HG03280 (cell line): ENCODE measurements at regions not wholly inside any gene's neighbourhood (a gene's known extent, or its start where the extent isn't known, plus 50 kb on each side); places are given as distances from the start of the nearest gene placed in this dataset.

Experiments
- ATAC-seq: cut with Tn5 transposase; IDR thresholded peaks from one replicate; pipeline ENCODE4 v1.9.1; 2021; ENCODE audit warnings: mild to moderate bottlenecking, moderate library complexity; ENCODE audit not compliant: unreplicated experiment

DNA sequence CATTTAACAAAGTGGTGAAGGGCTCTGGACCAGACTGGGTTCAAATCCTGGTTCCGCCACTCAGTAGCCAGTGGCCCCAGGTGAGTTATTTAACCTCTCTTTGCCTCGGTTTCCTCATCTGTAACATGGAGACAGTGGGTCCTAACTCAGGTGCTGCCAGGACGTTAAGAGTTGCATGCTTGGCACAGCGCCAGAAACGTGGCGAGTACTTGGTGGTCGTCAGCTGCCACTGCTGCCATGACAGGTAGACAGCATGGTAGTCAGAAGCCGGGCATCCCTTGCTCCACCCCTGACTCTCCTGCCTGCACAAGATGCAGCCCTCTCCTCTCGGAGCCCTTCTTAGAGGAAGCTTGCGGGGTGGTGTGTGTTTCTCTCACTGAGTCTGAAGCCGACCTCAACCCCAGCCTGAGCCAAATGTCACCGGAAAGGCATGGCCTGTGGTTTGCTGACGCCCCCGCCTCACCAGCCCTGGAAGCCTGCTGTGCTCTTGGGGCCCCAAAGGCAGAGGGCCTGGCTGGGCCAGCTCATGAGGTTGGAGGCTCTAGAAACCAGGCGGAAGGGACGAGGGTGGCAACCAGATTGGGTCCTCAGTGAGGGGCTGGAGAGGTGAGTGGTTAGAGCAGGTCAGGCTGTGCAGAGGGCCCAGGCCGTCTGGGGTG is 160.8 kb upstream of the TLE3 start:
- ATAC-seq, result no peak

DNA sequence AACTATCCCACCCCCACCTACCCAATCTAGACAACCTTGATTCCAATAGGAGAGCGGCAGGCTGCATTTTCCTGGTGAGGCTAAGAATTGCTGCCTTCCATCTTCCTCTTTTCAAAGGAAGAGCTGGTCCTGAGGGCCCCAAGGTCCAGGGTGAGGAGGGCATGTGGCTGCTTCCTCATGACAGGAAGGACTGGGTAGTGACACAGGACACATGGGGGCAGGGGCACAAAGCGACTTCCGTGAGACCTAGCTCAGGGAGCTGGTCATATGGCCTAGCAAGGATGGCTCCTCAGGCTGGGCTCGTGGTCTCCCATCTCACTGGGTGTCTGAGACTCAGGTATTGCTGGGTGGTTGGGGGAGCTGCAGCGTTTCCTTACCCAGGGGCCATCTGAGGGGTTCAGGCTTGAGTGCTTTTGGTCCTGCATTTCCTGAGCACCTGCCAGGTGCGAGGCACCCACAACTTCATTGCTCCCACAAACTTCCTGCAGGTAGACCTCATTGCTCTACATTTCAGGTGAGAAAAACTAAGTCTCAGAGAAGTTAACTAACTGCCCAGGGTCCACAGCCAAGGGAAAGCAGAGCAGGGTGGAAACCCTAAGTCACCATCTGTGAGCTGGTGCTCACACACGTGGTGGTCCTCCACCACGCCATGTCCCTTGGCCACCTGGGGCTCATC is 160.0 kb upstream of the TLE3 start:
- no peak for ATAC-seq

DNA sequence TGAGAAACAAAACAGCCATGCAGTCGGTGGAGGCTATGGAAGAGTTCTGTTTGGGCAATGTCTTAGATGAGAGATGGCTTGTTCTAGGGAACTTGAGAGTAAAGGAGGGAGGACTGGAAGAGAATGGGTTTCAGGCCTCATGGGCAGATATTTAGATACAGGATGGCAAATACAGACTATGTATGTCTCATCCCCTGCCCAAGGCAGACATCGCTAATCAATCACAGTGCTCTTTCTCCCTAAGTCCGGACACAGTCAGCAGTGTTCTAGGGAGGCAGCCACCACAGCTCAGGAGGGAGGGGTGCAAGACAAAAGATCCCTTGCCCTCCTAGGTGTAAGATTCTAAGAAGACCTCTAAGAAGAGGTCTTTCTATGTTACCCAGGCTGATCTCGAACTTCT is 159.3 kb upstream of the TLE3 start:
- no peak for ATAC-seq

DNA sequence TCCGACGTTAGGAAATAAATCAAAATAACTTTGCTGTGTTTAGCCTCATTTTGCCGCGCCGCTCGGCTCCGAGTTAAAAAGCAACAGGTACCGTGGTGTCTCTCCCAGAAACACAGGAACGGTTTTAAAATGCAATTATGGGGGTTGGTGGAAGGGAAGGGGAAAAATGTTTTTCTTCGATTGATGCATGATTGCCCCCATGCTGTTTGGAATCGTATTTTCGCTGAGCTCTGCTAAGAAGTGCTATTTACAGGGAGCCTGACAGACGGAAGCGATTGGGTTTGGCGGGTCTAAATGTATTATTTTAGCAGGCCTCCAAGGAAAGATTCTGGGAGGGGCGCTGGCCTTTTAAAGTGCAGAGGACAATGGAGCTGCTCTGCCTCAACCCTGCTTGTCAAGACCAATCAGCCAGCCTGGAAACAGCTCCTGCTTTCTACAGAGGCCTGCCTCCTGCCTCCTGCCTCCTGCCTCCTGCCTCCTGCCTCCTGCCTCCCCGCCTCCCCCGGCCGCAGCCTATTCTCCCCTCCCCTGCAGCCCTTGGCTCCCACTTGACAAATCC is 156.7 kb upstream of the TLE3 start:
- no peak for ATAC-seq

DNA sequence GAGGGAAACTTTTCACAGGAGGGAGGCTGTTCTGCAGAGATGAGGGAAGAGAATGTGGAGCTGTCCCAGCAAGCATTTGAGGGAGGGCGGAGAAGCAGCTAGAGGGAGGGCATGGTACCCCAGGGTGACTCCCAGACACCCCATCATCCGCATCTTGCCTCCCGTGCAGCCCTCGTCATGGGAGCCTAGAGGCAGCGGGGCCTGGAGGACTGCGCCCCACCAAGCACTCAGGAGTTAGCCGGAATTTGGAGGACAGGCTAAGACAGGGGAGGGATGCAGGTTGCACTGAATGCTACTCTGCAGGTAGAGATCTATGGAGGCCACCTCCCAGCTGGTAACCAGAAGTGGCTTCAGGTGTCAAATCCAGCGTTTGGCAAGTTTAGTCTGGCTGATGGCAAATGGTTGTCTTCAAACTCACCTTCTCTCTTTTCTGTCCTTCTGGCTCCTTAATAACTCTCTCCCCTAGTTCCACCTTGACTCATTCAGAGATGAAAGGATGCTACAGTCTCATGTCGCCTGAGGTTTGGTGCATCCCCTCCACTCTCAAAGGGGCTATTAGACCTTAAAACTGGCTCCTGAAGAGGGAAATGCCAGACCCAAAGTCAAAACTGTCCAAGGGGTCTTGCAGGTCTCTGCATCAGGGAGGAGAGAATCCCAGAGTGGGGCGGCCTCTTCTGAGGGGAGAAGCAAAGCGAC is 155.9 kb upstream of the TLE3 start:
- ATAC-seq, result no peak

DNA sequence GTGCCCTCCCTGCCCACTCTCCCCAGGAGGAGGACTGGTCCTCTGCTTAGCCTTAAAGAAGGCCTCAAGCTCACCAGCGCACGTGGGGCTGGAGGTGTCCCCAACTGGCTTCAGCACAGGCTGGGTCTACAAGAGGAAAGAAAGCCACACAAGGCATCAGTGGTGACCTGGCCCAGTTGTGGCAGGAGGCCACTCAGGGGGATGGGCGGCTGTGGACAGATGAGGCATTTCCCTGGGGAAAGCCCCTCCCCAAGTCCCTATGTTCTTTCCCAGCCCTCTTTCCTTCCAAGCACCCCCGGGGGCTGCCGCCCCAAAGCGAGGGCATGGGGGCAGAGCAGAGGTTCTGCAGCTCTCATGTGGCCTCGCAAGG is 155.2 kb upstream of the TLE3 start:
- ATAC-seq, result no peak

DNA sequence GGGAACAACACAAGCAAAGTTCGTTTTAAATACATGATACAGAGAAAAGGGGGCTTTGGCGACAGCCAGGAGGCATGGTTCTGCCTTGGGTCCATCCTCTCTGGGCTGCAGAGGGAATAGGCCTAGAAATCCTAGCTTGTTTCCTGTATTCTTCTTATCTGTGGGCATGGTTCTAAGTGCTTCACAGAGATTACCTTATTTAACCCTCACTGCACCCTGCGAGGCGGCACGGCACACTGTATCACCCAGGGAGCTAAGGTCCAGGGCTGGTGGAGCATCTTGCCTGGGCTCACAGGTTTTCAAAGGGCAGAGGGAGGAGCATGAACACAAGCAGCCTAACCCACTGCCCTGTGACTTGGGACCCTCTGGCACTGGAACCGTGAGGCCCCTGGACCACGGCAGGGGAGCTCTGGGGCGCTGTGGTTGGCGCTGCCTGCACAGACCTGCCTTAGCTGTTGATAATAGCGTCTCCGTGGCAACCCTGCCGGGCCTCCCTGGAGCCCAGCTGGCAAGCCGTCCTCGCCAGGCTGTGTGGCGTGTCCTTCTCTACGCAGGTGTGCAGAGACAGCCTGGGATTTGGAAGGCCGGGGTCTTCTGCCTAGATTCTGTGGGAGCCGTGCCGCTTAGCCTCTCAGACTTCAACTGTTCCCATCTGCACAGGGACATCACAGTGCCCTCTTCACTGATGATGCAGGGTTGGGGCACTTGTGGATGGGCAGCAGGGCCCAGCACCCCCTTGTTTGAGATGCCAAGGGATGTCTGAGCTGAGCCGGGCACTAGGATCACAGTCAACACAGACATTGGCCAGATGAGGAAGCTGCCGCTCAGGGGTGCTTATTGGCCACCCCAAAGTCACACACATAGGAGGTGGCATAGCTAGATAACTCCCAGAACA is 154.6 kb upstream of the TLE3 start:
- ATAC-seq, result no peak

DNA sequence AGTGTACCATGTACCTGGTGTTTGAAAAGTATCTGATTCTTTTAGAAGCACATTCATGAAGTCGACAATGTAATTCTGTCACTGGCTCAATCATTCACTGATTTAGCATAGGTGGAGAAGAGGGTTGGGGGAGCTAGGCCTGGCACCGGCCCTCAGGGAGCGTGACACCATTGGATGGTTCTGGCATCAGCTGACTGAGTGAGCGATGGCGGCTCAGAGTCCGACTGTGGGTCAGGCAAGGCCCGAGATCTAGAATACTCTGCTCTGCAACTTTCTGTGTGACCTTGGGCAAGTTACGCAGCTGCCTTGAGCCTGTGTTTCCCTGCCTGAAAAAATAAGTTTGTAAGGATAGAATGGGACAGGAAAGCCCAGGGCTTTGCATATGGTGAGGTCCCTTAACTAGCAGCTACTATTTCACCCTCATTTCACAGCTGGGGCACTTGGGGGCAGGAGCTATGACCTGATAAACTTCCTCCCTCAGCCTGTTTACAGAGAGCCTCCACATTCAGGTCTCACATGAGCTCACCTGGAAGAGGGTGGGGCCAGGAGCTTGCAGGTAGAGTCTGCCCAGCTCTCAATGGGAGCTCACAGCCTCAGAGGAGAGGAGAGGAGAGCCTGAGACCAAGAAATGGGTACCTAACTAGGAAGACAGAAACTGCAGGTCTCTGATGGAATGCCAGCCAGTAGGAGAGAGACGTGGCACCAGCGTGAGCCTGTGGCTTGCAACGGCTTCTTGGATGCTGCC is 153.7 kb upstream of the TLE3 start:
- ATAC-seq, result no peak

DNA sequence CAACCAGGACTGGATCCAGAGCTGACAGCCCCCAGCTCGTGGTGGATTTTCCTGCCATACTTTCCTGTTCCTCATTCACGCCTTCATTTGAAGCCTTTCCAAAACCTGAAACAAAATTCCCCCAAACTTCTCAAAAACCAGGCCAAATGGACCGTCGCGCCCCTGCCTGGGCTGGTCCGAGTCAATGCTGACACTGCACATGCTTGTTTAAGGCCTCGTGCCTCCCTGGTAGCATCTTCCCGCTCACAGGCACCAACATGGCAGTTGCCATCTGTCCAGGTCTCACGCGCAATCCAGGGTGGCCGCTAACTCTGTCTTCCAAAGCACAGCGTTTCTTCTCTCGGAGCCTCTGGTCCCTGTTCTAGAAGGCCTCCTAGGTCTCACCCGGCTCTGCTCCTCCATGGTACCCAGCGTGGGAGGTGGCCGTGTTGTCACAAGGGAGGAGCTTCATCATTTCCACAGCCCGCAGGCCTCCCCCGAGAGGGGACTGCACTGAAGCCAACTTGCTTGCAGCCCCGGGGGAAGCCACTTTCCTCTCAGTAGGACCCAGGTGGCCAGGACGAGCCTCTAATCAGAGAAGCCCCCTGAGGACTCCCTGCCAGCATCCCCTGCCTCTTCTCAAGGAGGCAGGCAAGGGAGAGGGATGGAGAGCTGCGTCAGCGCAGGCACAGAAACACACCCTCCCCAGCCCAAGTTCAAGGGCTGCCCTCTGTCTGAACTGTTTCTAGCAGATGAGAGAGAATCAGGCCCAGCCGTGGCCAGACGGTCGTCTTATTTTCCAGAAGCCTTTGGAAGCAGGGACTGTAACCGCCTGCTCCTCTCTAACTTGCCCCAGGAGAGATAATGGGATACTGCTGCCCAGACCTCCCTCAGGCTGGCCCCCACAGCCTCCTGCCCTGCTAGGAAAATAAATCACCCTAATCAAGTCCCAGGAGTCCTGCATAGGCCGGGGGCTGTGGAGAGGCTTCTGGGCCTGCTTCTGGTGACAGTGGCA is 152.8 kb upstream of the TLE3 start:
- no peak for ATAC-seq

DNA sequence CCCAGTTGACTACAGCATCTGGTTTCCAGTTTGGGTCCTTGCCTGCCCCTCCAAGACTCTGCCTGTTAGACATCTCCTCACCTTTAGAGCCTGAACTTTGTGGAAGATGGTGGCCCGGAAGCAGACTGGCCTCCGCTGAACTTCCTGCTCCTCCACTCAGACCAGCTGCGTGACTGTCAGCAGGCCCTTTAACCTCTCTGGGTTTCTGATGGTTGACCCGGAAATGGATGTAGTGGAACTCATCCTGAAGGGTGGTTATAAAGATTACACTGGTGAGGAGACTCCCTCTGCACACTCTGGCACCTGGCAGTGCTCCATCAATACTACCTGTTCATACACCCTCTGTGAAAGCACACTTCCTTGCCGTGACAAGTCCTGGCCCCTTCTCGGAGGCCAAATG is 151.9 kb upstream of the TLE3 start:
- ATAC-seq, result no peak

DNA sequence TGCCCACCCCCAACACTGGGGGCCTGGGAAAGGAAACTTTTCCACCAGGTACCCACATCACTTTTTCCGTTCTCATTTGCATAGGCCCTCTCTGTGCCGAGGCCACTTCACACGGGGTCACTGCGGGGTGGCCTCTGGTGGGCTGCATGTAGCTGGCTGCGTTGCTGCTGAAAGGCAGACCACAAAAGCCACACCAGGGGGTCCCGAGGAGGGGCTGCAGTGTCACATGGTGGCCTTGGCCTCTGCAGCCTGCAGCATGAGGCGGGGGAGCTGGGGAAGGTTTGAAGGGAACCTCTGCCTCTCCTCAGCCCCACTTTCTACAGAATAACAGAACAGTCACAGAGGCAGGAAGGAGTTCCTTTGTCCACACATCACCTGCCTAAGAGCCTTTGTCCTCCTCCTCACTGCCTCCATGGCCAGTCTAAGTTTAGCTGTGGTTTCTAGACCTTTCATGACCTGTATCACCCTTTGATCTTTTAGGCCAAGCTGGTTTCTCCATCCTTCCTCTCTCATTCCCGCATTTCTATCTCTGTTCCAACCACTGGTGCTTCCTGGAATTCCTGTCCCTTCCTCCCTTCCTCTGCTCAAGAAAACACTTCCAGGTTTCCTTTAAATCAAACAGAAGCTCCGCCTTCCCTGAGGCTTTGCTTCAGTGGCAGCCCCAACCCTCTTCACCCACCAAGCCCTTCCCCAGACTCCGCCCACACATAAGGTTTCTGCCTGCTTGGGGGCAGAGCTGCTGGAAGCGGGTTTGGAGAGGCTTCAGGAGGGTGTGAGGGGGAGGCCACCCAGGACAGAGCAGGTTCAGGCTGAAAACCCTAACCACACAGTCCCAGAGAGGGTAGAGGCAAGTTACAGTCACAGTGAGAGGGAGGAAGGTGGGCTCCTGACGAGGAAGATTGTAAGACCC is 150.7 kb upstream of the TLE3 start:
- no peak for ATAC-seq

DNA sequence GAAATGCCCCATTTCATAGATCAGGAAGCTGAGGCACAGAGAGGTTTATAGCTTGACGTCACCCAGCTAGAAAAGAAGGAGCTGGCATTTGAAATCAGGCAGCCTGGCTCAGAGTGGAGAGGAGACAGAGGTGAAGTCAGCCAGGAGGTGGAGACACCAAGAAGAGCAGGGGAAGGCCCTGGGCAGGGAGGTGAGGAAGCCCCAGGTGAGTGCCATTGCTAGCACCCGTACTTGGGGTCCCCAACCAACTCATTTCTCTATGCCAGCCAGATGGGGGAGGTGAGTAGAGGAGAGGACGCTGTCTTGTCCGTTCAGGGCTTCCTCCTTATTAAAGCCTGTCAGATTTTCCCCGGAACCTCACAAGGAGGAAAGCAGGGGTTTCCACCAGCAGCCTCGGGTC is 149.6 kb upstream of the TLE3 start:
- no peak for ATAC-seq

DNA sequence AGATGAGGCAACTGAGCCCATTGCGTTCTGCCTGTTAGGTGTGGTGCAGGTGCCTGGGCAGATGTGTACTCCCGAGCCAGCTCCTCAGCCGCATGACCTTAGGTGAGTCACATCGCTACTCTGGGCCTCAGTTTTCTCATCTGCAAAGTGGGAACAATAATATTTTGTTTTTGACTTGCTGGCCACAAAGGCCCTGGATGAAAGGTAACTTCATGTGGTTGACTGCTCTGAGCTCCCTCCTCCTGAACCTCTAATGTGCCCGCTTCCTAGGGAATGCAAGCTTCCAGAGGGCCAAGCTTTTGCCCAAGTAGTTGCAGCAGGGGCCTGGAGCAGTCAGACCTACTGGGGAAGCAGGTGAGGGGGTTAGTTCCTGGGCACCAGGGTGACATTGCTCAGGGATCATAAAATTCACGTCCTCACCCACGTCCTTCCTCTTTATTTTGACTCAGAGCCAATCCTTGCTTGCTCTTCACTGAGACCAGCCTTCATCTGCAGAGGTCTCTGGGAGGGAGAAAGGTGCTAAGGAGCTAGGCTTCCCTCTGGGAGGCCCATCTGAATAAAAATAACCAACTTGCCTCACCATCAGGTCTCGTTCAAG is 149.0 kb upstream of the TLE3 start:
- ATAC-seq, result no peak

DNA sequence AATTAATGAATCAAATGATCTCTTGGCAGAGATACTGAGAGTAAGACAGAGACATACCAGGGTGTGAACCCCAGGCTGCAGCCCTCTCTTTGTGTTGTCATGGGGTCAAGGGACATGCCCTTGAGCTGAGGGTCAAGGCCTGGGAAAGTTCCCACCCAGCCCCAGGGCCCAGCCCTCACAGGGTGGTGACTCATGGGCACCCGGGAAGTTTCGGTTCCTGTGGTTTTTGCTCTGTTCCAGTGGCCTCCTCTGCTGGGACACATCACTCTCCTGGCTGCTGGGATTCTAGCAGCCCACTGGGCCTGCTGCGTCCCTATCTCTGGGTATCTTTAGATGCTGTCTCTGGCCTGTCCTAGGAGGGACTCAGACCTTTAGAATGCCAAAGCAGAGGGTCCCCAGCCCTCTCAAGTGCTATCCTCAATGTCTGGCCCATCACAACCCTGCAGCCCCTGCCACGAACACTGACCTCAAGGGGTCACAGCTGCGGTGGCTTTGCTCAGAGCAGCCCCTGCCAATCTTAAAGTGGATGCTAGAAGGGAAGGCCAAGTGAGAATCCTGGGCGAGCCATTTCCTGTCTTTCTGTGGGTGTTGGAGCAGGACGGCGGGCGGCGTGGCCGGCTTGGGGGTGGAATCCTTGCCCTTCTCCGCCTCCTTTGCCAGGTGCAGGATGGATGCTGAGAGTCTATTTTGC is 148.4 kb upstream of the TLE3 start:
- no peak for ATAC-seq

DNA sequence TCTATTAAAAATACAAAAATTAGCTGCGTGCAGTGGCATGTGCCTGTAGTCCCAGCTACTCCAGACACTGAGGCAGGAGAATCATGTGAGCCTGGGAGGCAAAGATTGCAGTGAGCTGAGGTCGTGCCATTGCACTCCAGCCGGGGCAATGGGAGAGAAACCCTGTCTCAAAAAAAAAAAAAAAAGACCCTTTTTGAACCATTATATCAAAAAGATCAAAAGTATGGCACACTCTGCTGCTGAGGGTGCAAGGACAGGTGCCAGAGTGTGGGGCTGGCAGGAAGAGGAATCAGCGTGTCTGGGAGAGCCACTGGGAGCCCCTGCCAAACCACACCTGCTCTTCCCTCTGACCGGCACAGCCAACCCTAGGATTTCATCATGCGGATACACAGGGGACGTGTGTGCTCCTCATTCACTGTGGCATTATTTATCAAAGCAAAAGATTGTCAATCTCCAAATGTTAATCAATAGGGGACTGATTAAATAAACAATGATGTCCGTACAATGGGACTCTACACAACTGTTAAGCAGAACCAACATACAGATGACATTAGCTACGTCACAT is 147.3 kb upstream of the TLE3 start:
- ATAC-seq, result no peak

DNA sequence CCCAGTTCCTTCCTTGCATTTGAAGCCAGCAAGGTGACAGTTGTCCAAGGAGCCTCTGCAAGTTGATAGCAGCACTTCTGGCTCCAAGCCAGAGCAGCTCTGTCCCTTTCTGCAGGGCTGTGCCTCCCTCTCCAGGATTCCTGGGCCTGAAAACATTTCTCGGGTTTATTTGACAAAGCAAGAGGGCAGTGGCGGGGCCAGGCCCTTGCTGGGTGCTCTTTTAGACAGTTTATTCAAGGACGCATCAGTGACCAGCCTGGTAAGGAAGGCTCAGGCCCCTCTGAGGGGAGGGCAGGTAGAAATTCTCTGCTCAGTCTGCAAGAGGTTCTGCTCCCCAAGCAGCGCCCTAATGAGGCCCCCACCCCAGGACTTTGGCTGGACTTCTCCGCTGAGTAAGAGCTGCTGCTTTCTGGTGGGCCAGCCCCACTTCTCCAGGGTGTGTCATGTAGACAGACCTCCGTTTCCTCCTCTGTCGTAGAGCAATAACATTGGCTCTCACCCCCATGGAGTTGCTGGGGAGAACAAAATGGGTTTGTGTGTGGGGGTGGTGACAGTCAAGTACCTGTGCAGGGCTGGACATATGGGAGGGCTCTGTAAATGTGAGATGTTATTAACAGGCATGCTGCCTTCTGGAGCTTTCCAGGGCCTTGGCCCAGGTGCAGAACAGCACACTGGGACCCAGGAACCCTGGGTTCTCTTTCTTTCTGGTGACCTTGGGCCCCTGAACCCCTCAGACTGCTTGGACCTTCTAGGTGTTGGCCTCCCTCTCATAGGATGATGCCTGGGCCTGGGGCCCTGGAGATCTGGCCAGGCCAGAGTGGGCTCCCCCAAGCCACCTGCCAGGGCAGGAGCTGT is 146.2 kb upstream of the TLE3 start:
- ATAC-seq, result no peak
